HEK293T (cell line): ENCODE measurements at regions not wholly inside any gene's neighbourhood (a gene's known extent, or its start where the extent isn't known, plus 50 kb on each side); places are given as distances from the start of the nearest gene placed in this dataset.

ENCODE experiments used
- BHLHE40 ChIP-seq: fragments of 450-650 bp; IDR thresholded peaks from 2 replicates; pipeline ENCODE4 v1.6.1; 2016; ENCODE audit warnings: mild to moderate bottlenecking, moderate library complexity, borderline replicate concordance
- CTBP1 ChIP-seq: fragments of 450-650 bp; IDR thresholded peaks from 2 replicates; pipeline ENCODE4 v1.6.1; 2016; ENCODE audit warnings: borderline replicate concordance
- ELF4 ChIP-seq: fragments of 450-650 bp; IDR thresholded peaks from 2 replicates; pipeline ENCODE4 v1.6.1; 2017; ENCODE audit warnings: antibody characterized with exemption
- FOXK2 ChIP-seq: fragments of 450-650 bp; IDR thresholded peaks from 2 replicates; pipeline ENCODE4 v1.6.1; 2016; ENCODE audit warnings: mild to moderate bottlenecking
- FOXM1 ChIP-seq: fragments of 450-650 bp; IDR thresholded peaks from 2 replicates; pipeline ENCODE4 v1.6.1; 2017; ENCODE audit warnings: mild to moderate bottlenecking, borderline replicate concordance
- HDGF ChIP-seq: fragments of 450-650 bp; IDR thresholded peaks from 2 replicates; pipeline ENCODE4 v1.6.1; 2017; ENCODE audit warnings: antibody characterized with exemption, borderline replicate concordance
- LEF1 ChIP-seq: fragments of 450-650 bp; IDR thresholded peaks from 2 replicates; pipeline ENCODE4 v1.6.1; 2017; ENCODE audit warnings: mild to moderate bottlenecking, borderline replicate concordance
- SP1 ChIP-seq: fragments of 450-650 bp; IDR thresholded peaks from 2 replicates; pipeline ENCODE4 v1.6.1; 2017
- TARDBP ChIP-seq: fragments of 450-650 bp; IDR thresholded peaks from 2 replicates; pipeline ENCODE4 v1.6.1; 2016

DNA sequence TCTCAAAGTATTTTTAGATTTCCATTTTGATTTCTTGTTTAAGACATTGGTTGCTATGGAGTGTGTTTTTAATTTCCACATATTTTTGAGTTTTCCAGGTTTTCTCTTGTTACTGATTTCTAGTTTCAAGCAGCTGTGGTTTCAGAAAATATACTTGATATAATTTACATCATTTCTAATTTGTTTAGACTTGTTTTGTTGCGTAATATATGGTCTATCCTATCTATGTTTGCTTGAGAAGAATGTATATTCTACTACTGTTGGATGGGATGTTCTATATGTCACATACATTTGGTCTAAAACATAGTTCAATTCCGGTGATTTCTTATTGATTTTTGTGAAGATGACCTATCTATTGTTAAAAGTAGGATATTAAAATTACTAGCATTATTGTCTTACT, 170.5 kb upstream of the EMCN start:
- TF ChIP-seq BHLHE40 (no peak), ELF4 (no peak), TARDBP (no peak), CTBP1 (no peak), FOXK2 (no peak), LEF1 (no peak), HDGF (no peak), FOXM1 (no peak), SP1 (no peak)
